Activated B cell treated with CpG ODN at 0.5 μM for 24 hours (primary cell): ENCODE measurements at regions not wholly inside any gene's neighbourhood (a gene's known extent, or its start where the extent isn't known, plus 50 kb on each side); places are given as distances from the start of the nearest gene placed in this dataset.

ENCODE experiments used
- ATAC-seq: fragments of 200-7000 bp; cut with Tn5 transposase; one replicate; pipeline ENCODE4 v1.10.0; 2021; ENCODE audit warnings: low read depth, mild to moderate bottlenecking, moderate library complexity
- CTCF ChIA-PET: fragments of 350-600 bp; sonication (Branson Sonifier 250); formaldehyde crosslinking; loops from one replicate; lab custom pipeline; 2021; ENCODE audit warnings: antibody characterized with exemption; lab: Charles Lee
- POLR2A ChIA-PET: fragments of 350-600 bp; sonication (Branson Sonifier 250); formaldehyde crosslinking; loops from one replicate; lab custom pipeline; 2021; ENCODE audit warnings: antibody characterized with exemption; lab: Charles Lee
- DNase-seq: peaks from one replicate; pipeline ENCODE4 v3.0.0; 2022
- H3K27ac Mint-ChIP-seq: one replicate; pipeline ENCODE4 v1.8.0; 2020; ENCODE audit warnings: mixed read lengths
- H3K27me3 Mint-ChIP-seq: one replicate; pipeline ENCODE4 v1.8.0; 2021; ENCODE audit warnings: mixed read lengths
- H3K36me3 Mint-ChIP-seq: one replicate; pipeline ENCODE4 v1.8.0; 2021; ENCODE audit warnings: low read depth, mixed read lengths
- H3K4me1 Mint-ChIP-seq: one replicate; pipeline ENCODE4 v1.8.0; 2021; ENCODE audit warnings: mixed read lengths
- H3K4me3 Mint-ChIP-seq: one replicate; pipeline ENCODE4 v1.8.0; 2020; ENCODE audit warnings: mild to moderate bottlenecking, mixed read lengths
- H3K9me3 Mint-ChIP-seq: one replicate; pipeline ENCODE4 v1.8.0; 2020; ENCODE audit warnings: mixed read lengths
- intact Hi-C: fragments of 100-400 bp; cut with micrococcal nuclease; formaldehyde crosslinking; loops from one replicate; pipeline ENCODE4 v1.15.1; 2024
- TF ChIP-seq, protein P1 (sequence below): fragments of 200-600 bp; IDR thresholded peaks from one replicate; pipeline ENCODE4 v1.8.0; 2022; ENCODE audit warnings: antibody characterized with exemption, mild to moderate bottlenecking

DNA sequence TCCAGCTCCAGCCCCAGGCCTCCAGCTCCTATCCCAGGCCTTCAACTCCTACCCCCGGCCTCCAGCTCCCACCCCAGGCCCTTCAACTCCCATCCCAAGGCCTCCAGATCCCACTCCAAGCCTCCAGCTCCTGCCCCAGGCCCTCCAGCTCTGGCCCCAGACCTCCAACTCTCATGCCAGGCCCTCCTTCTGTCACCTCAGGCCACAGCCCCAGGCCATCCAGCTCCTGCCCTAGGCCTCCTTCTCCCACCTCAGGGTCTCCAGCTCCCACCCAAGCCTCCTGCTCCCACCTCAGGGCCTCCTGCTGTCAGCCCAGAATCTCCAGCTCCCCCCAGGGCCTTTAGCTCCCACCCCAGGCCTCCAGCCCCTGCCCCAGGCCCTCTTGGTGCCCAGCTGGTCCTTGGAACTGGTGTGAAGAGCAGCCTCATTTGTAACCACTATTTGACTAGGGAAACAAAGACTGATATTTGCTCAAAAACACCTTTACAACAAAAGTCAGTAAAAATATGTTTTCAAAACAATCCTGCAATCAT, 67.8 kb upstream of the SALL3 start:
- Mint-ChIP-seq H3K9me3 (no peaks in the 10 kb centered on the region), H3K27ac (no peak overlapping the region), H3K4me1 (no peaks in the 10 kb centered on the region), H3K27me3 (no peaks in the 10 kb centered on the region), H3K4me3 (no peak overlapping the region), H3K36me3 (no peaks in the 10 kb centered on the region)
- POLR2A ChIA-PET = no interaction called here
- TF ChIP-seq, protein P1, sequence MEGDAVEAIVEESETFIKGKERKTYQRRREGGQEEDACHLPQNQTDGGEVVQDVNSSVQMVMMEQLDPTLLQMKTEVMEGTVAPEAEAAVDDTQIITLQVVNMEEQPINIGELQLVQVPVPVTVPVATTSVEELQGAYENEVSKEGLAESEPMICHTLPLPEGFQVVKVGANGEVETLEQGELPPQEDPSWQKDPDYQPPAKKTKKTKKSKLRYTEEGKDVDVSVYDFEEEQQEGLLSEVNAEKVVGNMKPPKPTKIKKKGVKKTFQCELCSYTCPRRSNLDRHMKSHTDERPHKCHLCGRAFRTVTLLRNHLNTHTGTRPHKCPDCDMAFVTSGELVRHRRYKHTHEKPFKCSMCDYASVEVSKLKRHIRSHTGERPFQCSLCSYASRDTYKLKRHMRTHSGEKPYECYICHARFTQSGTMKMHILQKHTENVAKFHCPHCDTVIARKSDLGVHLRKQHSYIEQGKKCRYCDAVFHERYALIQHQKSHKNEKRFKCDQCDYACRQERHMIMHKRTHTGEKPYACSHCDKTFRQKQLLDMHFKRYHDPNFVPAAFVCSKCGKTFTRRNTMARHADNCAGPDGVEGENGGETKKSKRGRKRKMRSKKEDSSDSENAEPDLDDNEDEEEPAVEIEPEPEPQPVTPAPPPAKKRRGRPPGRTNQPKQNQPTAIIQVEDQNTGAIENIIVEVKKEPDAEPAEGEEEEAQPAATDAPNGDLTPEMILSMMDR = no peak
- intact Hi-C loops = no loop called here
- DNase-seq (no peak), ATAC-seq (no peak)
- CTCF ChIA-PET = no interaction called here

DNA sequence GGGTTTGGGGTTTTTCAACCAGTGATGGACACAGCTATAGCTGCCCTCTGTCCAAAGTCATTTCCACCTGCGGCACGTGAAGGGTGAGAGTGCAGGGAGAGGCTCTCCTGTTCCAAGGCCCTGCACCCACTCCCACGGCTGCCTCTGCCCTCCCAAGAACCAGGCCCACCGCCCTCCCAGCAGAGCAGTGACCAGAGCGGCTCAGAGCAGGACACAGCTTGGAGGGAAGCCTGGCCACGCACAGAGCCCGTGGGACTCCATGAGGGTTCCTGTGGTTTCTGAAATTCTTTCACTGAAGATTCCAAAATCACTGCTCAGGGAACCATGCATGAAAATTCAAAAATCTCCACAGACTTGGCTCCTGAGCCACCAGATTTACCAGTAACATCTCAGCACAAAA, 67.3 kb upstream of the SALL3 start:
- TF ChIP-seq, protein P1 = no peak
- POLR2A ChIA-PET = no interaction called here
- H3K27me3 Mint-ChIP-seq = no peaks in the 10 kb centered on the region
- intact Hi-C loops = no loop called here
- no peaks in the 10 kb centered on the region for H3K4me1 Mint-ChIP-seq
- no peak overlapping the region for H3K27ac Mint-ChIP-seq
- no peak overlapping the region for H3K4me3 Mint-ChIP-seq
- ATAC-seq (no peak), DNase-seq (no peak)
- peaks cover 3% of the 10 kb centered on the region for H3K9me3 Mint-ChIP-seq
- CTCF ChIA-PET = no interaction called here
- no peaks in the 10 kb centered on the region for H3K36me3 Mint-ChIP-seq

- CTCF ChIA-PET = no interaction called here
- intact Hi-C loops = no loop called here
- TF ChIP-seq, protein P1 = no peak
- Mint-ChIP-seq H3K27ac (no peak overlapping the region), H3K4me1 (no peaks in the 10 kb centered on the region), H3K36me3 (no peaks in the 10 kb centered on the region), H3K4me3 (no peak overlapping the region), H3K27me3 (no peaks in the 10 kb centered on the region), H3K9me3 (peaks cover 5% of the 10 kb centered on the region)
- ATAC-seq = no peak
- DNase-seq = no peak
- POLR2A ChIA-PET = no interaction called here
Measured at GRCh38 chr18:78912844-78913243, 66.8 kb upstream of the SALL3 start.

- no peaks in the 10 kb centered on the region for H3K36me3 Mint-ChIP-seq
- ChIA-PET POLR2A (no interaction called here), CTCF (no interaction called here)
- peaks cover 7% of the 10 kb centered on the region for H3K9me3 Mint-ChIP-seq
- no peak for DNase-seq
- no peaks in the 10 kb centered on the region for H3K4me1 Mint-ChIP-seq
- intact Hi-C loops = no loop called here
- no peak for ATAC-seq
- H3K27me3 Mint-ChIP-seq = no peaks in the 10 kb centered on the region
- no peak overlapping the region for H3K27ac Mint-ChIP-seq
- no peak overlapping the region for H3K4me3 Mint-ChIP-seq
- TF ChIP-seq, protein P1 = no peak
Measured at GRCh38 chr18:78913395-78913794, 66.2 kb upstream of the SALL3 start.

DNA sequence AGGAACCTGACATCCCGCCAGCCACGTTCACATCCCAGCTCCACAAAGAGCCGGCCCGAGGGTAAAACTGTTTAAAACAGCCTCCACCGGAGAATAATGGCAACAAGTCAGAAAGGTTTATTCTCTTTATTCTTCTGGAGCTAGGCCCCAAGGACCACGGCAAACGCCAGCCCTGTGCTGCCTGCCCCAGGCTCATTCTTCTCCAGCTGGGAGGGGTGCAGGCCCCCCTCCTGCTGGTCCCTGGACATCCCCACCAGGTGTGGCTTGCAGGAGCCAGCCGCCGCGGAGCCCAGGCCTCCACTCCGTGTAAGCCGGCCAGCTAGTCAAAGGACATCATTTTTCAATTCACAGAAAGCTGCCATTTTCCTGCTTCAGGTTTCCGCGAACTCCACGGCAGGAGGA, 65.8 kb upstream of the SALL3 start:
- ChIA-PET CTCF (no interaction called here), POLR2A (no interaction called here)

More for the DNA sequence above, 65.8 kb upstream of the SALL3 start:
- no peak for ATAC-seq
- Mint-ChIP-seq H3K27ac (no peak overlapping the region), H3K4me1 (no peaks in the 10 kb centered on the region), H3K36me3 (no peaks in the 10 kb centered on the region), H3K9me3 (peaks cover 7% of the 10 kb centered on the region), H3K4me3 (no peak overlapping the region), H3K27me3 (no peaks in the 10 kb centered on the region)
- TF ChIP-seq, protein P1 = no peak
- intact Hi-C loops = no loop called here
- no peak for DNase-seq
